WERI-Rb-1 (cell line): ENCODE measurements at regions not wholly inside any gene's neighbourhood (a gene's known extent, or its start where the extent isn't known, plus 50 kb on each side); places are given as distances from the start of the nearest gene placed in this dataset.

Experiments used
- DNase-seq: peaks from one replicate; pipeline ENCODE4 v3.0.0-alpha.2; 2020
- H3K27ac ChIP-seq: fragments of 250-450 bp; sonication (Bioruptor Pico); 2 replicates; pipeline ENCODE4 v1.5.1; 2020; ENCODE audit warnings: mild to moderate bottlenecking, moderate library complexity
- H3K27me3 ChIP-seq: fragments of 250-450 bp; sonication (Bioruptor Pico); 2 replicates; pipeline ENCODE4 v1.5.1; 2021; ENCODE audit warnings: mild to moderate bottlenecking, low read depth, moderate library complexity; ENCODE audit not compliant: insufficient read depth, severe bottlenecking
- H3K36me3 ChIP-seq: fragments of 250-450 bp; sonication (Bioruptor Pico); 2 replicates; pipeline ENCODE4 v1.5.1; 2020; ENCODE audit warnings: mild to moderate bottlenecking, moderate library complexity
- H3K4me3 ChIP-seq: 2 replicates; pipeline ENCODE4 v1.5.1; 2011; ENCODE audit warnings: low read depth, mild to moderate bottlenecking, control low read depth, low read length
- H3K9me3 ChIP-seq: fragments of 250-450 bp; sonication (Bioruptor Pico); 2 replicates; pipeline ENCODE4 v1.5.1; 2021; ENCODE audit warnings: mild to moderate bottlenecking, moderate library complexity; ENCODE audit not compliant: severe bottlenecking
- TF ChIP-seq, protein P1 (sequence below): IDR thresholded peaks from 2 replicates; pipeline ENCODE4 v1.5.1; 2011; ENCODE audit warnings: low read depth, mild to moderate bottlenecking, control low read depth, inconsistent platforms, low read length

- H3K27me3 ChIP-seq: no peaks in the 10 kb centered on the region
- no peaks in the 10 kb centered on the region for H3K9me3 ChIP-seq
- no peak overlapping the region for H3K27ac ChIP-seq
- H3K4me3 ChIP-seq: no peak overlapping the region
- TF ChIP-seq, protein P1, sequence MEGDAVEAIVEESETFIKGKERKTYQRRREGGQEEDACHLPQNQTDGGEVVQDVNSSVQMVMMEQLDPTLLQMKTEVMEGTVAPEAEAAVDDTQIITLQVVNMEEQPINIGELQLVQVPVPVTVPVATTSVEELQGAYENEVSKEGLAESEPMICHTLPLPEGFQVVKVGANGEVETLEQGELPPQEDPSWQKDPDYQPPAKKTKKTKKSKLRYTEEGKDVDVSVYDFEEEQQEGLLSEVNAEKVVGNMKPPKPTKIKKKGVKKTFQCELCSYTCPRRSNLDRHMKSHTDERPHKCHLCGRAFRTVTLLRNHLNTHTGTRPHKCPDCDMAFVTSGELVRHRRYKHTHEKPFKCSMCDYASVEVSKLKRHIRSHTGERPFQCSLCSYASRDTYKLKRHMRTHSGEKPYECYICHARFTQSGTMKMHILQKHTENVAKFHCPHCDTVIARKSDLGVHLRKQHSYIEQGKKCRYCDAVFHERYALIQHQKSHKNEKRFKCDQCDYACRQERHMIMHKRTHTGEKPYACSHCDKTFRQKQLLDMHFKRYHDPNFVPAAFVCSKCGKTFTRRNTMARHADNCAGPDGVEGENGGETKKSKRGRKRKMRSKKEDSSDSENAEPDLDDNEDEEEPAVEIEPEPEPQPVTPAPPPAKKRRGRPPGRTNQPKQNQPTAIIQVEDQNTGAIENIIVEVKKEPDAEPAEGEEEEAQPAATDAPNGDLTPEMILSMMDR: no peak
- H3K36me3 ChIP-seq: no peaks in the 10 kb centered on the region
- DNase-seq: no peak
Observed at GRCh38 chr15:60212536-60212935, 185.2 kb downstream of the ANXA2 start.

GRCh38 chr15:60213377-60214000 lies 184.3 kb downstream of the ANXA2 start:
- Histone ChIP-seq H3K27ac (no peak overlapping the region), H3K36me3 (no peaks in the 10 kb centered on the region), H3K4me3 (no peak overlapping the region), H3K9me3 (no peaks in the 10 kb centered on the region), H3K27me3 (no peaks in the 10 kb centered on the region)
- DNase-seq: no peak
- TF ChIP-seq, protein P1: no peak

DNA sequence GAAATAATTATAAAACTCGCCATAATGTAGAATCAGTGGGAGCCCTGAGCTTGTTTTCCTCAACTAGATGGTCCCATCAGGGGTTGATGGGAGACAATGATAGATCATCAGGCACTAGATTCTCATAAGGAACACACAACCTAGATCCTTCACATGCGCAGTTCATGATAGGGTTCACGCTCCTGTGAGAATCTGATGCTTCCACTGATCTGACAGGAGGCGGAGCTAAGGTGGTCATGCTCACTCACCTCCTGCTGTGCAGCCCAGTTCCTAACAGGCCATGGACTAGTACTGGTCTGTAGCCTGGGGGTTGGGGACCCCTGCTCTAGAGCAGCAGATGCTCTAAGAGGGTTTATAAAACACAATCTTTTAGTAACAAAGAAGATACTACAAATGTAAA lies 183.6 kb downstream of the ANXA2 start:
- H3K9me3 ChIP-seq: no peaks in the 10 kb centered on the region
- TF ChIP-seq, protein P1: no peak
- H3K27ac ChIP-seq: no peak overlapping the region
- H3K4me3 ChIP-seq: no peak overlapping the region
- H3K36me3 ChIP-seq: no peaks in the 10 kb centered on the region
- H3K27me3 ChIP-seq: no peaks in the 10 kb centered on the region
- no peak for DNase-seq

- Histone ChIP-seq H3K4me3 (no peak overlapping the region), H3K9me3 (no peaks in the 10 kb centered on the region), H3K36me3 (no peaks in the 10 kb centered on the region), H3K27ac (no peak overlapping the region), H3K27me3 (no peaks in the 10 kb centered on the region)
- DNase-seq: no peak
- TF ChIP-seq, protein P1: no peak
Observed at GRCh38 chr15:60215225-60215963, 182.4 kb downstream of the ANXA2 start.

DNA sequence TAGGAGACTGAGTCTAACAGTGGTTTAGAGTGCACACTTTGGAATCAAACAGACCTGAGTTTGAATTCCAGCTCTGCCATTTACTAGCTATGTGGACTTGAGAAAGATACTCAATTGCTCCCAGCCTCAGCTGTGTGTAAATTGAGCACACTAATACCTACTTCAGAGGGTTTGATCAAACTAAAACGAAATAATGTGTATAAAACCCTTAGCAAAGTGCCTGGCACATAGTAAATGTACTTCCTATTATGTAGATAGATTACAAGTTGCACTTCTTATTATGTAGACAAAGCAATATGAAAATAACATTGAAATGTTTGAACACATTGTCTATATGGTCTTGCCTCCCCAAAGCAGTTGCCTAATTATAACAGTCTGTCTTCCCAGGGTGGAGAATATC lies 180.6 kb downstream of the ANXA2 start:
- H3K27me3 ChIP-seq: no peaks in the 10 kb centered on the region
- TF ChIP-seq, protein P1: no peak
- DNase-seq: no peak
- no peak overlapping the region for H3K4me3 ChIP-seq
- H3K9me3 ChIP-seq: no peaks in the 10 kb centered on the region
- H3K27ac ChIP-seq: no peak overlapping the region
- no peaks in the 10 kb centered on the region for H3K36me3 ChIP-seq
